ENCODE measurements at regions not wholly inside any gene's neighbourhood (a gene's known extent, or its start where the extent isn't known, plus 50 kb on each side); places are given as distances from the start of the nearest gene placed in this dataset.
A peak's percentile ranks its signal among the peaks of the same experiment; 100 is the strongest.
"Not testable (repeated sequence)": the region's sequence is repeated elsewhere in the genome, so short reads cannot be mapped to it uniquely, and the experiment has no call there.

DNA sequence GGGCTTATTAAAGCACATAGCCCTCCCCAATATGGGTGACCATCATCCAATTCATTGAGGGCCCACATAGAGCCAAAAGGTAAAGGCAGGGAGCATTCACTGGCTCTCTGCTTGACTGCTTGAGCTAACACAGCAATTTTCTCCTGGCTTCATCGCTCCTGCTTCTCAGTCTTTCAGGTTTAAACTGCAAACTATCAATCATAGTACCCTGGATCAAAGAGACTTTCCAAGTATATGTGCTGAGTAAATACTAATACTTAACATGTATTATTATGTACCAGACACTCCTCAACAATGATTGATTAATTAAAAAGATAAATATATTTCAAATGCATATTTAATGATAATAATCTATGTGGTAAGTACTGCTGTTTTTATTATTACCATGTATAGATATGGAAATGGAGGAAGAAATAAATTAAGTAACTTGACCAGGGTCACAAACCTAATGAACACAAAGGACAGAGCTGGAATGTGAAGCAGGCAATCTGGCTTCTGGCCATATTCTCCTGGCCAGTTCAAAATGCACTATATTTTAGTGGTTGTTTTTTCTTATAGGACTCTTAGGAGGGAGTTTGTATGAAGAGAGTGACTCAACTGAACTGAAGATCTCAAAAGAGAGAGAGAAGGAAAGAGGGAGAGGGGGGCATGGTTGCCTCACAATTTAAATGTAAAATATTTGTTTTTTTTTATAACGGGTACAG lies 1197.3 kb downstream of the TECRL start:
- no peak overlapping the region for H3K4me3 ChIP-seq (ENCODE audit: low read depth, low read length)
- TF ChIP-seq CTCF (IDR thresholded peaks at IDR 0.05; ENCODE audit: low read depth, low read length, missing control alignments) = no peak
- peak; percentile 4 for DNase-seq (ENCODE audit: low read depth)
- in situ Hi-C loops (cut with HindIII; ENCODE audit: low sequenced_read_pairs) = no loop called here

DNA sequence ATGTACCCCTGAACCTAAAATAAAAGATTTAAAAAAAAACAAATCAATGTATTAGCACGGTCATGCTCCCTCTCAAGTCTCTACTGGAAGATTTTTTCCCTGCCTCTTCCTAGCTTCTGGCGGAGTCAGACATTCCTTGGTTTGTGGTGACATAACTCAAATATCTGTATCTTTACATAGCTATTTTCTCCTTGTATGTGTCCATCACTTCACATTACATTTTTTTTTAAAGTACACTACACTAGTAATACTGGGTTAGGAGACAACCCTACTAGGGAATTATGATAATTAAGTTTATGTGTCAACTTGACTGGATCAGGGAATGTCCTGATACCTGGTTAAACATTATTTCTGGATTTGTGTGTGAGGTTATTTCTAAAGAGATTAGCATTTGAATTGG lies 1197.9 kb downstream of the TECRL start:
- DNase-seq (ENCODE audit: low read depth) = peak; percentile 24
- no peak overlapping the region for H3K4me3 ChIP-seq (ENCODE audit: low read depth, low read length)
- in situ Hi-C loops (cut with HindIII; ENCODE audit: low sequenced_read_pairs) = no loop called here
- TF ChIP-seq CTCF (IDR thresholded peaks at IDR 0.05; ENCODE audit: low read depth, low read length, missing control alignments) = no peak

- in situ Hi-C loops (cut with HindIII; ENCODE audit: low sequenced_read_pairs); H3K4me3 ChIP-seq (ENCODE audit: low read depth, low read length); DNase-seq (ENCODE audit: low read depth): not testable (repeated sequence)
Observed at GRCh38 chr4:63193029-63193428, 1216.2 kb downstream of the TECRL start.

- TF ChIP-seq CTCF (IDR thresholded peaks at IDR 0.05; ENCODE audit: low read depth, low read length, missing control alignments) = no peak
- in situ Hi-C loops (cut with HindIII; ENCODE audit: low sequenced_read_pairs) = no loop called here
- DNase-seq (ENCODE audit: low read depth) = no peak
- H3K4me3 ChIP-seq (ENCODE audit: low read depth, low read length) = no peak overlapping the region
Observed at GRCh38 chr4:63171341-63171740, 1237.9 kb downstream of the TECRL start.

GRCh38 chr4:63170923-63171322 lies 1238.3 kb downstream of the TECRL start:
- no peak for DNase-seq (ENCODE audit: low read depth)
- TF ChIP-seq CTCF (IDR thresholded peaks at IDR 0.05; ENCODE audit: low read depth, low read length, missing control alignments) = no peak
- in situ Hi-C loops (cut with HindIII; ENCODE audit: low sequenced_read_pairs) = no loop called here
- H3K4me3 ChIP-seq (ENCODE audit: low read depth, low read length) = no peak overlapping the region

GRCh38 chr4:63169836-63170235 lies 1239.4 kb downstream of the TECRL start:
- no peak for DNase-seq (ENCODE audit: low read depth)
- H3K4me3 ChIP-seq (ENCODE audit: low read depth, low read length) = no peak overlapping the region
- in situ Hi-C loops (cut with HindIII; ENCODE audit: low sequenced_read_pairs) = no loop called here
- no peak for TF ChIP-seq CTCF (IDR thresholded peaks at IDR 0.05; ENCODE audit: low read depth, low read length, missing control alignments)

GRCh38 chr4:63155561-63155960 lies 1253.7 kb downstream of the TECRL start:
- no peak for TF ChIP-seq CTCF (IDR thresholded peaks at IDR 0.05; ENCODE audit: low read depth, low read length, missing control alignments)
- in situ Hi-C loops (cut with HindIII; ENCODE audit: low sequenced_read_pairs) = no loop called here
- no peak overlapping the region for H3K4me3 ChIP-seq (ENCODE audit: low read depth, low read length)
- peak; percentile 22 for DNase-seq (ENCODE audit: low read depth)
